NCI-H774 (cell line): ENCODE measurements at regions not wholly inside any gene's neighbourhood (a gene's known extent, or its start where the extent isn't known, plus 50 kb on each side); places are given as distances from the start of the nearest gene placed in this dataset.
"Not testable (repeated sequence)": the region's sequence is repeated elsewhere in the genome, so short reads cannot be mapped to it uniquely, and the experiment has no call there.

Experiments used
- DNase-seq: peaks from one replicate; lab custom pipeline; 2025; lab: John Stamatoyannopoulos, UW

DNA sequence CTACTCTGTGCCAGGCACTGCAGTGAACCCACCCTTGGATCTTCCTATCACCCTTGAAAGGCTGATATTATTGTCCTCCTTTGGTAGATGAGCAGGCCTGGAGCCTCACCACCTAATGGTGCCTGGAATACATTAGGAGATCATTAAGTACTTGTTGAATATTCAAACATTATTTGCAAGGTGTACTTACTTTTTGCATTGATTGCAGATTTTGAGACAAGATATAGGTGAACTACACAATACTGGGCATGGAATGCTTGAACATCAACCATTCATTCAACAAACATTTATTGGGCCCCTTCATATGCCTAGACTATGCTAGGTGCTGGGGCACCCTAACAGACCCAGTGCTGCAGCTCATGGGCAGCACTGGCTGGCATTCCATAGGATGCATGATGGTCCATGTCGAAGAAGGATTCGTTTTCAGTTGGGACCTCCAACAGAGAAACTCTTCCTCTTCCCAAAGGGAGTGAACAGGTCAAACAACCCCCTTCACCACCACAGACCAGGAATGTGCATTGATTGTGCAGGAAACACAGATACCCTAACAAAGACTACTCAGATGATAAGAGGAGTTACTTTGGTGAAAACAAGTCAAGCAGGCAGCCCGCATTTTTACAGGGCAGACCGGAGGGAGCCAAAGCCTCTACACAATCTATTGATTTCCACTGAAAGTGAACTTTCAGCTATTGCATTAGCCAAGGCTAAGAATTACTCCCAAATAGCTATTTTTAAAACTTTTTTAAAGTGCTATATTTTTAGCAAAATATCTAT lies 149.6 kb upstream of the SH3BP4 start:
- DNase-seq: no peak

DNA sequence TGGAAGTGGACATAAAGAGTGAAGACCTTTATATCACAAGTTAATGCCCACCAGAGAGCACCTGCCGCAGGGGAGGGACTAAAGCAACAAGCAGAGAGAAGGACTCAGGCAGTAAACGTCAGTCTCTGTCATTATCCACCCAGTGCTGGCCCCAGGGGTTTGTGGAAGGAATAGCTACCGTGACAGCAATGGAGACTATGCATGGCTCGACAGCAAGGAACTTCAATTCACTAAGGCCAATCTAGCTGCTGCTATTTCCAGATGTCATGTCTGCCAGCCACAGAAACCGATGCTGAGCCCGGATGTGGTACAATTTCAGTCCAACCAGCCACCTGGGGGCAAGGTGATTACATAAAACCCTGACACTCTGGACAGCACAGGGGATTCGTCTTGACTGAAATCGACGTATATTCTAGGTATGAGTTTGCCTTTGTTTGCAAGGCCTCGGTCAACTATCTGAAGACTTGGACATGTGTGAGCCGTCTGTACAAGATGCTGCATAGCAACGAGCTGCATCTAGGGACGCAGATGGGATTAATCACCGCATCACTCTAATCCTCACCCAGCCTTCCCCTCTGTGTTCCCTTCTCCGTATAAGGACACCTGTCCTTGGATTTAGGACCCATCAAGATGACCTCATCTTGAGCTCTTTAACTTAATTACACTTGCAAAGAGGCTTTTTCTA lies 154.1 kb upstream of the SH3BP4 start:
- DNase-seq: no peak

DNA sequence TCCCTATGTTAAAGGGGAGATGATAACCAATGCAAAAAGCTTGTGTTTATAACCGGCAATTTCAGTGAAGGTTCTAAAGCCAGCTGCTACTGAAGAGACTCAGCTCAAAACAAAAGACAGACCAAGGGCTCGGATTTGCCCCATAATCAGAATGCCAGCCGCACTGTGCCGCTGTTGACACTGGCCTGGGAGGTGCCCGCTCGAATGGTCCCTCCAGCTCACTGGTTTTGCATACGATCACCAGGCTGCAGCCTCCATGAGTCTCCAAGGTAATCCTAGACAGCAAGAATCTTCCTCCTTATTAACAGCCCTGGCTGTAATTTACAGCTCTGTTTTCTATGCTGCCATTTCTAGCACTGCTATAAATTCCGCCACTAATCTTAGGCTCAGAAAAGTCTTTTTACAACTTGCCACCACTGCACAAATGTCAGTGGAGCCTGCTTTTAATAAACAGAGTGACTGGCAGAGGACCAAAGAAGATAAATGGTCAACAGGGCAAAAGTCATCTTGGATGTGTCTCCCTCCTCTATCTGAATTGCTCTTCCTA lies 155.7 kb upstream of the SH3BP4 start:
- peak; percentile 73 for DNase-seq

DNA sequence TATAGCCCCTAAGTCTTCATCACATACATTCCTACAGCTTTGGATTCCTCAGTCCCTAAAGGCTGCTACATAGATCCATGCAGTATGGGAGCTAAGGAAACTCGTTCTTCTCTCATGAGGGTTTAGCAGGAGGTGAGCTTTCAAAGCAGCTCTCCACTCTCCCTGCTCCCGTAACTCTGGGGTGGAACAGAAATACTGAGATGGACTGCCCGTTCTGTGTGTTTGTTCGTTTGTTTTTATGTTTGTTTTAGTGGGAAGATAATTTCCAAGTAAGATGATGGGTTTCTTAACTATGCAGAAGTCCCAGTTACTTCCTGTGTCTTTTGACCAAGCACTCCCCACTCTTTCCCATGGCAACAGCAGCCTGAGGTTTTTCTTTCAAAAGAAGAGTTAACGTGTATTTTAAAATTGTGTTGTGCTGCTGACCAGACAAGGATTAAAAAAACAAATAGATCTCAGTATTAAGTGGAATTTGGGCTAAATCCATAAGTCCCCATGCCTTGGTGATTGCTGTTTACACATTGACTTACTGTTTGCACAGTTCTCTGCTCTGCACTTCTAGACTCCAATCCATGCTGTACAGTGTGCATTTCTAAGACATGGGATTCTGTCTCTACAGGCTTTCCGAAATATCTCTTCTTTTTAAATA lies 156.4 kb upstream of the SH3BP4 start:
- no peak for DNase-seq

DNA sequence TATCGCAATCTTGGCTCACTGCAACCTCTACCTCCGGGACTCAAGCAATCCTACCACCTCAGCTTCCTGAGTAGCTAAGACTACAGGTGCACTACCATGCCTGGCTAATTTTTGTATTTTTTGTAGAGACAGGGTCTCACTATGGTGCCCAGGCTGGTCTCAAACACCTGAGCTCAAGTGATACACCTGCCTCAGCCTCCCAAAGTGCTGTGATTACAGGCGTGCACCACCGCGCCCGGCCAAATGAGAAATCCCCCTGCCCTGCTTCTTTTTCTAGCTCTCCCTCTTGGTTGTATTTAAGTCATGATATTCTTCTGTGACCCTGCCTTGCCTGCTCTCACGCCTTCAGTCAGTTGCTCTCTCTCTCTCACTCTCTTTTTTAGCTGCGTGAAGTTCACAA lies 157.0 kb upstream of the SH3BP4 start:
- DNase-seq: no peak

DNA sequence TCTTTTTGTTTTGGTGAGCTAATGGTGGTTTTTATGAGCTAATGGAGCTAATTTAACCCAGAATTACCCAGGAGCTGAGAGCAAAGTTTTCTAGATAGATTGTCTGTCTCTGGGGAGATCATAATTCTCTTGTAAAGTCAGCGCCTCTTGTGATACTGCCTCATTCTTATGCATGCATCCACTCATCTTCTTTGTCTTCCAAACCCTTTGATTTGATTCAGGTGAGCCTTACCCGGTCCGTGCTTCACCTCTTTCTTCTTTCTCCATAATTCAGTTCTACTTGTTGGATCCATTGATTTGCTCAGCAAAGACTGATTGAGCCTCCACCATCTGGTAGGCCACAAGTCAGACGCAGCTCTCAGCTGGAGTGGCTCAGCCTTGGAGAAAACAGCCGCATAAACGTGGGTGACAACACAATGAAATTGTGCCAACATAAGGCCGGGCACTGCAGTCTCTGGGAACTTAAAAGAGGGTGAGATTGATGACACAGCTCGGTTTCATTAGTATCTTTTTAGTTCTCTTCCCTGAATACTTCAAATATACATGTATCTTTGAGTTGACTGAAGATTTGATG lies 158.5 kb upstream of the SH3BP4 start:
- DNase-seq: no peak

DNA sequence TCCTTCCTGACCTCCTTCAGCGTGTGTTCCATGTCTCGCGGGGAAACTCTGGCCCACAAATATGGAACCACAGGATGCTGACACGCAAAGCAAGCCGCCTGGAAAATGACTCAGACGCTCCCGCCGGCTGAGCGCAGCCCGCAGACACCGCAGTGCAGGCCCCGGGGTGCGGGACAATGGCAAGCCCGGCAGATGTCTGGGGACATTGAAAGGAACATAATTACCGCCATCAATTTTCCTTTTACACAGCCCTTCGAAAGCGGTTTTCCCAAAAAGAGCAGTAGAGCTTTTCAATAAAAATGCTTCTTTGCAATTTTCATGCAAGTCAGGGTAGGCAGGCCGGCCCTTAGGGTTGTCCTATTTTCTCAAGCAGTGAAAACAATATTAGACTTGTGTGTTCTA lies 159.2 kb upstream of the SH3BP4 start:
- DNase-seq: no peak

DNA sequence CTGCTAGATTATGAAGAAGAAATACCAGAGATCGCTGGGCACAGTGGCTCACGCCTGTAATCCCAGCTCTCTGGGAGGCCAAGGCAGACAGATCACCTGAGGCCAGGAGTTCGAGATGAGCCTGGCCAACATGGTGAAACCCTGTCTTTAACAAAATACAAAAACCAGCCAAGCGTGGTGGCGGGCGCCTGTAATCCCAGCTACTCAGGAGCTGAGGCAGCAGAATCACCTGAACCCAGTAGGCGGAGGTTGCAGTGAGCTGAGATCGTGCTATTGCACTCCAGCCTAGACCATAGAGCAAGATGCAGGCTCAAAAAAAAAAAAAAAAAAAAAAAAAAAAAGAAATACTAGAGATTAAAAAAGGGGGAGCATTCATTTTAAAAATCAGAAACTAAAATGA lies 159.7 kb upstream of the SH3BP4 start:
- DNase-seq: not testable (repeated sequence)

DNA sequence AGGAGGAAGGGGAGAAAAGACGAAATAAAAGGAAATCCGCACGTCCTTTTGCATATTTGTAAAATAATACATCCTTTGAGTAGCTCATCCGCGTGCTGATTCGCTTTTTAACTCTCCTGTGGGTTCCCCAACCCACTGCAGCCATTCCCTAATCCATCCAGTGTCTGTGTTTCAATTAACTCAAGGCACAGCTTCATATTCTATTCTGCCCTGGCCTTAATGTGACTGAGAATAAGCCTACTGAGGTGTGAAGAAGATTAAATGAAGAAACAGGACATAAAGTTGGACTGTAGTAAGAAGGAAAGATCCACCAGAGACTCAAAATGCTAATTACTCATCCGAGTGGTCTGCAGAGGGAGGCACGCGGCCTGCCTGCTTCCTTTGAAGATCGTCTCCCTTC lies 161.4 kb upstream of the SH3BP4 start:
- no peak for DNase-seq

DNA sequence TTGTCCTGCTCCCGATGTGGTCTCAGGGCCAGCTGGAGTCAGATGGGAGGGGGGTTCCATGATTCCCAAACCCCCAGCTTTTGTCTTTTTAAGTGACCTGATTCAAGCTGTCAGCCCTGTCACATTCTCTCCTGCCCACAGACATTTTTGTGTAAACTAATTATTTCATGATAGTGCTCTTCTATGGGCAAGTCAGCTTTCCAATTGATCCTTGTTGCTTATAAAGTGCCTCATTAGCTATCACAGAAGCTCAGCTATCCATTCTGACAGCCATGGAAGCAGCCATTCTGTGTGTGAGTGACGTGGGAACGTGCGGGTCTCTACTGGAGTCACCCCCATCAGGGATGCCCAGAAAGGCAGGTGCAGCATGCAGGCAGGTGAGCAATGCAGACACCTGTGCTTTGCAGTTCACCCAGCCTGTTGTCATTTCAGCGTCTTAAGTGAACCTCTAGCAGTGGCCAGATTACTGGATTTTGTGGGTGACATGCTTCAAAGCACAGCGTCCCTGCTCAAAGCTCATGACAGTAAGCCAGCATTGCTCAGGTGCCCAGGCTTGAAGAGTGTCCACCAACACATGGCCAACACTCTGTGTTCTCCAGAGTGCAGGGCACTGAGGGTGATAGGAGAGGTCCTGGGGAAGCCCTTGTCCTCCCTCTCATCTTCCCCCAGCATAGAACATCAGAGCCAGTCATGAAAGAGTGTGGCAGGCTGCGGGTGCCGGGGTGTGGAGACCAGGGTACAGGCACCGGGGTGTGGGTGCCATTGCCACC lies 162.1 kb upstream of the SH3BP4 start:
- peak; percentile 97 for DNase-seq

DNA sequence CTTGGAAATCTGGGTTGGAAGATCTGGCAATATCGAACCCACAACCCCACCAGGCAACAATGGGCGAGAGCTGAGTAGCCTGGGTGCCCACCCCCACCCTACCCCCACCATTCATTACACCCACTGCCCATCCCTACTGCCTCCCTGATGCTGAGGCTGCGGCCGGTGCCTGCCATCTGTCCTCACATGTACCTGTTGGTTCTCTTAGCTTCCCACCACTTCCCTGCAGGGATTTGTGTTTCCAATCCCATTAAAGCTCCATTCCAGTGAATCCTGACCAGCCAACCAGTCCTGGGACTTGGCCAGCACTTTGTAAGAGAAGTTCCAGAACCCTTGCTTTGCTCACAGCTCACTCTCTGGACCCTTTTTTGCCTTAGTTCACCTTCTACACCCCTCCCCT lies 163.0 kb upstream of the SH3BP4 start:
- peak; percentile 27 for DNase-seq

DNA sequence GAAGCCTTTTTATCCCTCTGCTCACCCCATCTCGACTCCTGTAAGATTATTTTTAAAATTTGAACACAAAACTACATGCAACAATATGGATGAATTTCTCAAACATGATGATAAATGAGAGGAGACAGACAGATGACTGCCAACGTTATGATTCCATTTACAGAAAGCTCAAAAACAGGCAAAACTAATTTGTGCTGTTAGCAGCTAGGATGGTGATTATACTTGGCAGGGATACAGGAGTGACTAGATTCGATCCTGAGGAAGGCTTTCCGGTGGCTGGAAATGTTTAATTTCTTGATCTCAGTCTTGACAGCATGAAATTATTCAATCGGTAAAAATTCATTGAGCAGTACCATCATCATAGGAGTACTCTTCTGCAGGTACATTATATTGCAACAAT lies 163.4 kb upstream of the SH3BP4 start:
- DNase-seq: no peak

DNA sequence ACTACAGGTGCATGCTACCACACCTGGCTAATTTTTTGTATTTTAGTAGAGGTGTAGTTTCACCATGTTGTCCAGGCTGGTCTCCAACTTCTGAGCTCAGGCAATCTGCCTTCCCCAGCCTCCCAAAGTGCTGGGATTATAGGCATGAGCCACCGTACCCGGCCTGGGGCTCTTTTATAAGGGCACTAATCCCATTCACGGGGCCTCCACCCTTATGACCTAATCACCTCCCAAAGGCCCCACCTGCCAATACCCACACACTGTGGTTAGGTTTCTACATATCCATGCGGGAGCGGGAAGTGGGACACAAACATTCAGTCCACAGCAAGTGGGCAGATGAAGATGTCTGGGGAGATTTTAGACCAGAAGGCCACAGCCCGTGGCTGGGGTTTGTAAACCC lies 164.7 kb upstream of the SH3BP4 start:
- no peak for DNase-seq

DNA sequence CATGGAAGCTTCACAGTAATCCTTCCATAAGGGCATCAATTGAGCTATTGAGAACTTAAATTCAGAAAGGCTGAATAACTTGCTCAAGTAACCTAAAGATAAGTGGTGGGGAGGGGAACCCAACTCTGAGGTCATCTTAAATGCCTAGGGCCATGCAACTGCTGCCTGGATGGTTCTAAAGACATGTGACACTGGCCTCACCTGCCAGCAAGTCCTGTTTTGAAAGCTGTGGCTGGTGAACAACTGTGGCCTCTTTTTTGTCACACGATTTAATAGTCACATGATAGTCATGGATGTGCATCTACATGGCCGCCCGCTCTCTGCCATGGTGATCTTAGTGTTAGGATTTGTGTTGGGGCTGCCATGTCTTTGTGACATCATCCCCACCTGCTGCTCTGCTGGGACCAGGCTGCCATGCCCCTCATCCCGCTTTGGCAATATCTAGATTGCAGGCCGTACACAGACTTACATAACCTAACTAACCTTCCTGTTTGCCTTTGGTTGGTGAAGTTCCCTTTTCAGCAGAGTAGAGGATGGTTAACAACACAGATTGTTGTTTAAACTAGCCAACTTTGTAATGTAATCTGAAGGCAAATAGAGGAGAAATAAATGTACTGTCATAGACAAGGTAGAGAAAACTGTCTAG lies 177.9 kb upstream of the SH3BP4 start:
- no peak for DNase-seq

DNA sequence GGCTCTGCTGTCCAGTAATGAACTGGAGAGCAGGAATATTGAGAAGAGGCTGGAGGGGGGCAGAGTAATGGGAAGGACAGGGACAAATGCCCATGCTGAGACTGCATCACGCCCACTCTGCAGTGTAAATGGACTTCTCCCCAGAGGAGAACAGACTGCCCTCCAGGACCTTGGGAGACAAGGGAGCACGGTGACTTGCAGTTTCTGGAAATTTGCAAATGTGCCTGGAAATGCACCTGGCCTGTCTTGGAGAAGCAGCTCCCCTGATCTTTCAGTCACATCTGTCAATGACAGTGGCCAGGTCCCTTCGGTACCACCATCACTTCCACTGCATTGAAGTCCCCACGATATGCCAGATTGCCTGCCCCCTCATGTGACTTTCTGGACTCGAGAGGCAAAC lies 178.7 kb upstream of the SH3BP4 start:
- no peak for DNase-seq

DNA sequence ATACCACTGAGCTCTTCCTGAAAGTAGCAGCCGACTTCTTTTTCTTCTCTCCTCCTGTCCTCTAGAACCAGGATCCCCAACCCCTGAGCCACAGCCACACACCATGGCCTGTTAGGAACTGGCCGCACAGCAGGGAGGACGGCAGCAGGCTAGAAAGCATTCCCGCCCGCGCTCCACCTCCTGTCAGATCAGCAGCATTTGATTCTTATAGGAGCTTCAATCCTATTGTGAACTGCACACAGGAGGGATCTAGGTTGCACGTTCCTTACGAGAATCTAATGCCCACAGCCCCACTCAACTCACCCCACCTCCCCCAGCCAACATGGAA lies 179.1 kb upstream of the SH3BP4 start:
- no peak for DNase-seq

DNA sequence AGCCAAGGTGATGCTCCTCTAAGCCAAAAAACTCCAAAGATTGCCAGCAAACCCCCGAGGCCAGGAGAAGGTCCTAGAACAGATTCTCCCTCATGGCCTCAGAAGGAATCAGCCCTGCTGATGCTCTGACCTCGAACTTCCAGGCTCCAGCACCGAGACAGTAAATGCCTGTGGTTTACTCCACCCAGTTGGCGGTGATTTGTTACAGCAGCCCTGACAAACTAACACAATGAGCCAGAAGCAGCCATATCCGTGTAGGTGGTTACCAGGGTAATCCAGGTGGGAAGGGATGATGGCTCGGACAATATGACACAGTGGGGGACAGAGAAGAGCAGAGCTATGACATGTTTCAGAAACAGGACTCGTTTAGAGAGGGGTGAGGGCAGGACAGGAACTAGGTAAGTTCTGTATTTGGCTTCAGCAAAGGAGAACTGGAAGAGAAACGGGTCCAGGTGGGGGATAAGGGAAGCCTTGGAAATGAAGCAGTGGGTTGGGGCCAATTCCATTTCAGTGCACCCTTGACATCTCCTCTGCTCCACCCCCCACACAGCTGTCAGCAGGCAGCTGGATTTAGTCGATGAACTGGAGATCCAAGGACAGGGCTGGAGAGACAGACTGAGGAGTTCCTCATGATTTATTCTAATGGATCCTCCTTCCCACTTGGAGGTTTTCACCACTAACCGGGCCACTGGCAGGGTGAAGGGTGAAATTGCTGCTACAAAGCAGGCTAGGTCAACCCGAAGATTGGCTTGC lies 179.7 kb upstream of the SH3BP4 start:
- DNase-seq: no peak

DNA sequence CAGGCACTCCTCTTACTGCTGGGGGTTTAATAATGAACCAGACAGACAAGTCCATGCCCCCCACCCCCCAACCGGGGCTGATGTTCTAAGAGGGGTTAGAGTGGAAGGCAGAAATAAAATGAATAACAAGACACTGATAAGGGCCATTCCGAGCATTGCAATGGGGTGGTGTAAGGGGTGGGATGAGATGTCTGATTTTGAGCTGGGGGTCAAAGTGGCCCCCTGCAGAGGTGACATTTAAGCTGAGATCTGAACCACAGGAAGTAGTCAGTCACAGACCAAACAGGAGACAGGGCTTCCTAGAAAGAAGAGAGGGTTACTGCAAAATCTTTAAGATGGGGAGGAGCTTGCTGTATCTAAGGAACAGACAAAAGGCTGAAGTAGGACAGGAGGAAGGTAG lies 180.6 kb upstream of the SH3BP4 start:
- DNase-seq: no peak

DNA sequence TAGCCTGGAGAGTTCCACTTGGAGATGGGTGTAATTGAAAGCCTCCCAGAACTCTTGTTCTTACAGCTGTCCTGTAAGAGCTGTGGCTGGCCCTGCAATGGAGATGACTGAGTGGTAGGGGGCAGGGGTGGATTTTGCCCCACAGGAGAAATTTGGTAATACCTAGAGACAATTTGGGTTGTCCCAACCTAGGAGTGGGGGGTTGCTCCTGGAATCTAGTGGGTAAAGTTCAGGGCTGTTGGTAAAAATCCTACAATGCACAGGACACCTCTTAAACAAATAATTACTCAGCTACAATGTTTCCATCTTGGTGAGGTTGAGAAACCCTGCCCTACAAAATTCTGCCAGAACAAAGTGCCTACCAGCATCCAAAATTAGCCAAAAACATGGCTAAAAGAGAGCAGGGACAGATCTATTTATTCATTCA lies 181.1 kb upstream of the SH3BP4 start:
- DNase-seq: no peak

DNA sequence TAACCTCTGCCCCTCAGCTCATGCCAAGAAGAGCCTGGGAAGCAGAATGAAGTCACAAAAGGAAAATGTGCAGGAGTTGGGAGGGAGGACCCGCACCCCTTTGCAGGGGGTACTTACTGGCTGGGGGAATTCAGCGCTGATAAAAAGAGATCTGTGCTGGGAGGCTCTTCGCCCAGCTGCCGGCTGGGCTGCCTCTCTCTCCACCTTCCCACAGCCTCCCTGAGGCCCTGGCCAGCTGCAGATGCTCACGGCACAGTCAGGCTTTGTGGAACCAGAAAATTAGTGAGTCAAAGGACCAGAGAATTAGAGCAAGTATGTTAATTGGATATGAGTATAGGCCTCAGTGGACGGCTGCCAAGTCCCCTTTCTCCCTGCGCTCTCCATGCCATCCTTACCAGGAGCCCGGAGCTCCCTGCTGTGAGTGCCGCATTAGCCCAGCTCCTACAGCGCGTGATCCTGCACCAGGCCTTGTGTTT lies 181.7 kb upstream of the SH3BP4 start:
- DNase-seq: peak; percentile 55
